ENCODE measurements at regions not wholly inside any gene's neighbourhood (a gene's known extent, or its start where the extent isn't known, plus 50 kb on each side); places are given as distances from the start of the nearest gene placed in this dataset.

GRCh38 chr1:209328196-209328595, 255.3 kb upstream of the CAMK1G start:
- DNase-seq (ENCODE audit: low read depth in 2 of 2), result no peak

- DNase-seq (ENCODE audit: low read depth in 2 of 2), result no peak
These were observed 248.3 kb upstream of the CAMK1G start for GRCh38 chr1:209335178-209335577.

- DNase-seq (ENCODE audit: low read depth in 2 of 2), result no peak
These were observed 242.4 kb upstream of the CAMK1G start for GRCh38 chr1:209341146-209341545.

- no peak for DNase-seq (ENCODE audit: low read depth in 2 of 2)
These were observed 241.7 kb upstream of the CAMK1G start for GRCh38 chr1:209341673-209342420.

GRCh38 chr1:209342441-209343175, 240.9 kb upstream of the CAMK1G start:
- DNase-seq (ENCODE audit: low read depth in 2 of 2), result no peak

- no peak for DNase-seq (ENCODE audit: low read depth in 2 of 2)
These were observed 240.0 kb upstream of the CAMK1G start for GRCh38 chr1:209343511-209343910.

- no peak for DNase-seq (ENCODE audit: low read depth in 2 of 2)
These were observed 239.4 kb upstream of the CAMK1G start for GRCh38 chr1:209344156-209344555.

- no peak for DNase-seq (ENCODE audit: low read depth in 2 of 2)
These were observed 233.9 kb upstream of the CAMK1G start for GRCh38 chr1:209349363-209350308.

GRCh38 chr1:209353053-209353452, 230.5 kb upstream of the CAMK1G start:
- DNase-seq (ENCODE audit: low read depth in 2 of 2), result no peak

- peak; percentile 26 to 37 for DNase-seq (ENCODE audit: low read depth in 2 of 2)
These were observed 229.2 kb upstream of the CAMK1G start for GRCh38 chr1:209354111-209354839.

GRCh38 chr1:209354840-209355165, 228.7 kb upstream of the CAMK1G start:
- DNase-seq (ENCODE audit: low read depth in 2 of 2), result no peak

- no peak for DNase-seq (ENCODE audit: low read depth in 2 of 2)
These were observed 228.1 kb upstream of the CAMK1G start for GRCh38 chr1:209355415-209355814.

- DNase-seq (ENCODE audit: low read depth in 2 of 2), result no peak
These were observed 226.5 kb upstream of the CAMK1G start for GRCh38 chr1:209356976-209357377.

GRCh38 chr1:209363112-209363511, 220.4 kb upstream of the CAMK1G start:
- no peak for DNase-seq (ENCODE audit: low read depth in 2 of 2)

- DNase-seq (ENCODE audit: low read depth in 2 of 2), result no peak
These were observed 218.8 kb upstream of the CAMK1G start for GRCh38 chr1:209364716-209365115.

- no peak for DNase-seq (ENCODE audit: low read depth in 2 of 2)
These were observed 216.3 kb upstream of the CAMK1G start for GRCh38 chr1:209367061-209367772.

- no peak for DNase-seq (ENCODE audit: low read depth in 2 of 2)
These were observed 214.5 kb upstream of the CAMK1G start for GRCh38 chr1:209368864-209369598.

- DNase-seq (ENCODE audit: low read depth in 2 of 2), result no peak
These were observed 213.1 kb upstream of the CAMK1G start for GRCh38 chr1:209370241-209370995.

- no peak for DNase-seq (ENCODE audit: low read depth in 2 of 2)
These were observed 208.4 kb upstream of the CAMK1G start for GRCh38 chr1:209375097-209375496.

All from stimulated activated CD4-positive, alpha-beta T cell treated with anti-CD3 and anti-CD28 coated beads, Interleukin-4, amount 100 ng/mL, for 48 hours (primary cell).